GM23248 (cell line): ENCODE measurements at regions not wholly inside any gene's neighbourhood (a gene's known extent, or its start where the extent isn't known, plus 50 kb on each side); places are given as distances from the start of the nearest gene placed in this dataset.

Experiments
- EZH2 ChIP-seq: fragments of 200-600 bp; sonication (generic); IDR thresholded peaks from 2 replicates; pipeline ENCODE4 v1.6.1; 2018; ENCODE audit warnings: antibody characterized with exemption, mild to moderate bottlenecking; ENCODE audit not compliant: insufficient read depth, poor library complexity, severe bottlenecking
- EZH2phosphoT487 ChIP-seq: fragments of 200-600 bp; sonication (generic); IDR thresholded peaks from 2 replicates; pipeline ENCODE4 v1.6.1; 2018; ENCODE audit warnings: antibody characterized with exemption, moderate library complexity, mild to moderate bottlenecking, low read depth; ENCODE audit not compliant: insufficient read depth

DNA sequence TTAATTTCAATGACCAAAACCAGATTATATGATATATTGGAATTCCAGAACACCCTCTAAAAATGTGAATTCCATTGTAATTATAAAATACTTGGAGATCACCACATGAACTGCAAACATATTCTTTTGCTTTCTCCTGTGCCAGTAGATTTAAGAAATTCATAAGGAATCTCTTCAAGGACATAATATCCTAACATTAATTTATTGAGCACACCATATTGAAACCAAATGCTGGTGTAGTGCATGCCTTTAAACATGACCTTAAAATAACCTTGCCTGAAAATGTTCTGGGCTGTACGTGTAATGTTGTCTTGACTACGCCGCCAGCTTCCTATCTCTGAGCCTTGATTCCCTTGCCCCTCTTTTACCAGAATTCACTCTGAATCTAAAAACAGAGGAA lies 205.0 kb upstream of the ACTBL2 start:
- TF ChIP-seq EZH2phosphoT487 (no peak), EZH2 (no peak)
